ENCODE measurements at regions not wholly inside any gene's neighbourhood (a gene's known extent, or its start where the extent isn't known, plus 50 kb on each side); places are given as distances from the start of the nearest gene placed in this dataset.
"Not testable (repeated sequence)": the region's sequence is repeated elsewhere in the genome, so short reads cannot be mapped to it uniquely, and the experiment has no call there.

GRCh38 chr4:81330018-81330417 is 115.0 kb upstream of the PRKG2 start:
- intact Hi-C loops (cut with DNase I, micrococcal nuclease): no loop called here
- no peak for ATAC-seq
- DNase-seq: no peak

DNA sequence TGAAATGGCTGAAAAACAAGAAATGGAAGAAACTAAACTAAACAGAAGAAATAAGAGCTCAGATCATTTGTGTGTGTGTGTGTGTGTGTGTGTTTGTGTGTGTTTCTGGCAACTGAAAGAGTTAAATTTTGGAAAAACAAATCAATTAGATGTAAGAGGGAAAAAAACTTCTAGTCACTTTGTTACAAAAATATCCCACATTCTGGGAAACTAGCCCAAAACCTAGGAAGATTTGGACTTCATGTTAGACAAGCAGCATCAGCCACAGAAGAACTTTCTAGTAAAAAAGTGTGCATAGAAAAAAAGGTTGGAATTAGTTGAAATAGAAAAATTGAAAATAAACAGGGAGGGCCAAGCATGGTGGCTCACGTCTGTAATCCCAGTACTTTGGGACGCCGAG is 111.6 kb upstream of the PRKG2 start:
- intact Hi-C loops (cut with DNase I, micrococcal nuclease): no loop called here
- ATAC-seq: no peak
- DNase-seq: no peak

DNA sequence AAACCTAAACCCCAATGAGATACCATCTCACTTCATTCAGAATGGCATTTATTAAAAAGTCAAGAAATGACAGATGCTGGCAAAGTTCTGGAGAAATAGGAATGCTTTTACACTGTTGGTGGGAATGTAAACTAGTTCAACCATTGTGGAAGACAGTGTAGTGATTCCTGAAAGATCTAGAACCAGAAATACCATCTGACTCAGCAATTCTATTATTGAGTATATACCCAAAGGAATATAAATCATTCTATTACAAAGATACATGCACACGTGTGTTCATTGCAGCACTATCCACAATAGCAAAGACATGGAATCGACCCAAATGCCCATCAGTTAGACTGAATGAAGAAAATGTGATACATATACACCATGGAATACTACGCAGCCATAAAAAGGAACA is 109.6 kb upstream of the PRKG2 start:
- intact Hi-C loops (cut with DNase I, micrococcal nuclease); DNase-seq; ATAC-seq: not testable (repeated sequence)

DNA sequence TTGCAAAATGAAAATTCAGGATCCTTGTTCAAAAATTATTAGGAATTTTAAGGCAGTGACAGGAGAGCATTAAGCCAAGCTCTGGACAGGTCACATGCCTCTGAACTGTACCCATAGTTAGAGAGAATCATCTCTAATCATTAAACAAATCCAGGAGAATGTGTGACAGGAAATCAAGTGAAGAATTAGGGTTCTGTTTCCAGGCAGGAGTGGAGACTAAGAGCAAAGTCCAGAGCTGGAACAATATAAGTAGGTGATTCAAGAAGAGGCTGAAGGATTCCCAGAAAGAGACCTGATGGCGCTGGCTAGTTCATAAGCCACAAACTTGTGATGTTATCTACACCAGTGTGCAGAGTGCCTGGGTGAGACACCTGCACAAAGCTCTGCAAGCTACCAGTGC is 104.6 kb upstream of the PRKG2 start:
- intact Hi-C loops (cut with DNase I, micrococcal nuclease): no loop called here
- DNase-seq (no peak), ATAC-seq (peak; percentile 84)

DNA sequence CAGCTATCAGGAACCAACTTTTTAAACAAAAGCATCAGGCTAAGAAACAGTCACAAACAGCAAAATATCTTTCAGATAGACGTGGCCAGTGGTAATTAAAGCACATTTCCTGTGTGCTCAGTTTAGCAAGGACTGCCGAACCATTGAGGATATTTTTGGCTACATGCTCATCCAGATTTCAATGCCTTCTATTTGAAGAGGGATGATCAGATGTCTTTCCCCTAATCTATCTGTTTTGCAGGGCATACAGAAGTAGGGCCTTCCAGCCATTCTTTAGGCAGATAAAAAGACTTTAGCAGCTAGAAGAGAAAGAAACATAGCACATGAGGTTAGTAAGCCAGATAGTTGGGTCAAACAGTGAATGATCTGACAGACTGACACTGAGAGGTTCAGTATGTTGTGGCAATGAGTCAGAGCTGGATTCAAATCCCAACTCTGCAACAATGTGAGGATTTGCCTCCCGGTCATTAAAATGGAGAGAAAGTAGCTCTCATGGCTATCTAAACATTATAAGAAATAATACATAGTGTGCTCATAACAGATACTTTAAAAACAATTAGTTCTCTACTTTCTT is 100.0 kb upstream of the PRKG2 start:
- ATAC-seq (no peak), DNase-seq (no peak)
- intact Hi-C loops (cut with DNase I, micrococcal nuclease): no loop called here

DNA sequence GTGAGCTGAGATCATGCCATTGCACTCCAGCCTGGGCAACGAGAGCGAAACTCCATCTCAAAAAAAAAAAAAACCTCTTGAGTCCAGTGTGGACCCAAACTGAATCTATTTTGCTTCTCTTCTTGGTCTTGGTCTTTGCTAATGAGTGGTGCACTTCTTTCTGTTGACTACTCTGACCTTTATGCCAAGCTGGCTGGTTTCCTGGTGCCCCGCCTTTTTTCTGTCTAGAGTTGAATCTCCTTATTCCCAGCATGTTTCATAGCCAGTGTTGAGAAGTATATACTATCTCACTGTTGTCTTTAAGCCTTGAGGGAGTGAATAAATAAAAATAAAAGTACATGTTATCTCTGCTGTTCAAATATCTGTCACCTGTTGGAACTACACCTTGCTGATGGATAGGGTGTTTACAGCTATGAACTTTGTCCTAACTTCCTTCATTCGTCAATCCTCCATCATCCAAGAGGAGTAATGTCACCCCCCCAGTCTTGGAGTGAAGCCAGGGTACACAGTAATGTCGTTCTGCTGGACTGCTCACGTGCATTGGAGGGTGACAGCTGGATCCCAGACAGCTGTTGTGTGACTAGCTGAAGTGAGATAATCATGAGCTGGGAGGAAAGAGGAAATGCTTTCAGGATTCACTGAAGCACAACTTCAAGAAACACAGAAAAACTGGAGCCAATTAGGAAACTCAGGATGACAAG is 99.3 kb upstream of the PRKG2 start:
- ATAC-seq (peak; percentile 95), DNase-seq (peak; percentile 97 to 98)
- intact Hi-C loops (cut with DNase I, micrococcal nuclease): no loop called here

DNA sequence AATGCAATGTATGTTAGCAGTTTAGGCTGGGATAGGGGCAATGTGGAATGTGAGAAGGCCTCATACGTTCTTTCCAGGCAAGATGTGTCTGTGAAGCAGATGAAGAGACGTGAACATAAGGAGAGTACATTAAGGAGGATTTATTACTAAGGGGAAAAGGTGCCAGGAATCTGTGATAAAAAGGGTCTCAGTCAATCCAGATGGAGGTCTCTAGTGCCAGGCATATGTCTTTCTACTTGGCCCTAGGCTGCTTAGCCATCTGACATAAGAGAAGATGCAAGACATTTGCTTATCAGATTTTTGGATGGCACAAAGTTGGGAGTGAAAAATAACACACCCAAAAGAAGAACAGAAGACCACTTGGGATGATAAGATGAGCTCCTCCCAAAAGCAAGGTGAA is 93.0 kb upstream of the PRKG2 start:
- no peak for ATAC-seq
- no peak for DNase-seq
- intact Hi-C loops (cut with DNase I, micrococcal nuclease): no loop called here

DNA sequence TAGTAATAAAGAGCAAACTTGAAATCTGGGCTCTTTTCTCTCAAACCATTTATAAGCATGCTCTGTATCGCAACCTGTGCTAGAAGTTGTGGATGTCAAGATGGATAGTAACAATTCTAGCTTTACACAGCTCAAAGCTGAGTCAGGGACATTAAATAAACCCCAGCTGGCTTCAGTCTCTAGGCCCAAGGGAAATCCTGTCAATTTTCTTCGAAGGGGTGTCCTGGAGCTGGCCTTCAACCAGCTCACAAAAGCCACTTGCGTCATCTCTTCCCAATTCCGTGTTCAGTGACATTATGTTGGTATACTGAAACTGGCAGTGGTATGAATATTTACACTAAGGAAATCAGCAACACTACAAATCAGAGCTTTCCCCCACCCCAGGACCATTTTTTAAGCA is 89.8 kb upstream of the PRKG2 start:
- intact Hi-C loops (cut with DNase I, micrococcal nuclease): no loop called here
- DNase-seq (no peak), ATAC-seq (no peak)

DNA sequence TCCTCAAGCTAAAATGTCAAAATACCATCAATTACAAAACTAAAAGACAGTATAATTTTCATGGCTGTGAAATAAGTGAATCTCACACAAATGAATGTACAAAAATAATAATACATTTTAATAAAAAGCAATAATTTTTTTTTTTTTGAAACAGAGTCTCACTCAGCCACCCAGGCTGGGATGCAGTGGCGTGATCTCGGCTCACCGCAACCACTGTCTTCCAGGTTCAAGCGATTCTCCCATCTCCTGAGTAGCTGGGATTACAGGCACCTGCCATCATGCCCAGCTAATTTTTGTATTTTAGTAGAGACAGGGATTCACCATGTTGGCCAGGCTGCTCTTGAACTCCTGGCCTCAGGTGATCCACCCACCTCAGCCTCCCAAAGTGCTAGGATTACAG is 85.3 kb upstream of the PRKG2 start:
- intact Hi-C loops (cut with DNase I, micrococcal nuclease); ATAC-seq; DNase-seq: not testable (repeated sequence)

DNA sequence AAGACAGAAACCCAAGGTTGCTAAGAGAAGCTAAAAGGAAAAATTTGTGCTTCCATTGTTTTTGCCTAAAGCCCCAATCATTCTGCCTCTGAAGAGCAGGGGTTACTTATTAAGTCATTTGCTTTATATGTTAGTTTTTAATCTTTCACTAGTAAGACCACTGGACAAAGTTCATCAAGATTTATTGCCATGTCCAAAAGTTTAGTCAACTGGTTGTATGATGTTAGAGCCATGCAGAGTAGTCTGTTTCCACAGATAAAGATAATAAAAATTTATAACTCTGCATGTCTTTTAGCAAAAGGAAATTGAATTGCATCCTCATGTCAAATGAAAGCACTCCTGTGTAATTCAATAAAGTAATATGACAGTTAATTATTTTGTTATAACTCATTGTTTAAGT is 75.8 kb upstream of the PRKG2 start:
- peak; percentile 64 for ATAC-seq
- intact Hi-C loops (cut with DNase I, micrococcal nuclease): no loop called here

GRCh38 chr4:81287101-81287500 is 72.1 kb upstream of the PRKG2 start:
- intact Hi-C loops (cut with DNase I, micrococcal nuclease): no loop called here
- ATAC-seq: no peak
- DNase-seq: no peak

More for the DNA sequence above, 75.8 kb upstream of the PRKG2 start:
- no peak for DNase-seq

- DNase-seq: no peak
These were observed 67.1 kb upstream of the PRKG2 start for GRCh38 chr4:81282131-81282530.

GRCh38 chr4:81274460-81274859 is 59.4 kb upstream of the PRKG2 start:
- DNase-seq (no peak), ATAC-seq (no peak)
- intact Hi-C loops (cut with DNase I, micrococcal nuclease): no loop called here

More at GRCh38 chr4:81282131-81282530, 67.1 kb upstream of the PRKG2 start:
- intact Hi-C loops (cut with DNase I, micrococcal nuclease): no loop called here
- ATAC-seq: no peak

DNA sequence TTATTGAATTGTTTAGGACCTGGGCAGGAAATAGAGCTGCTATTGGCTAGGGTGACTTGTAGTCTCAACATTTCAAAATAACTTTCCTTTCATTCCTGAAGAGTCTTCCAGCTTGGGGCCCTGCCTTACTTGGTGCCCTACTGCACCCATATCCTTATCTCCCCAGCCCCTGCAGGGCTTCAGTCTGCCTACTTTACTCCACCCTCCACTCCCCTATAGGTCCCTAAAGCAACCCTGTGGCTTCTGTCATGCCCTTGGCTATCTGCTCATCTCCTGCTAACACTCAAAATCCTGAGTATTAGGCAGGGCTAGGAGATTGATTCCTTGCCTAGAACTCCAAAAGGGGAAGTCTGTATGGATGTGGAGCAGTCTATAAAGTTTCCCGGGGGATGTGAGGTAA is 57.6 kb upstream of the PRKG2 start:
- no peak for ATAC-seq
- no peak for DNase-seq

More for the DNA sequence above, 57.6 kb upstream of the PRKG2 start:
- intact Hi-C loops (cut with DNase I, micrococcal nuclease): no loop called here

All from left colon (tissue), 2 donors.